ENCODE measurements at regions not wholly inside any gene's neighbourhood (a gene's known extent, or its start where the extent isn't known, plus 50 kb on each side); places are given as distances from the start of the nearest gene placed in this dataset.

DNA sequence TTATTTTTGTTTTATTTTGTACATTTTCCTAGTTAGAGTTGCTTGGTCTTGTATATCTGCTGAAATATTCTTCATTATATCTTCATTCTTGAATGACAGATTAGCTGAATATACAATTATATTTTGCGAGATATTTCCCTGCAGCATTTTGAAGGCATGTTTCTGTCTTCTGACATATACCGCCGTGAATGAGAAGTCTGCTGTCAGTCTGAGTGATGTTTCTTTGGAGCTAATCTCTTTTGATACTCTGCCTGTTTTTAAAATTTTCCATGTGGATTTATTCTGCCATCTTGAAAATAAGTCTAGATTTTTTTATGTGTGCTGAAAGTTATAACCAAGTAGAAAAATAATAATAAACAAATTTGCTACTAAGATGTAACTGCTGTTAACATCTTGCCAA lies 148.5 kb downstream of the MAGEC1 start:
- Histone ChIP-seq H3K27ac (no peak overlapping the region), H3K27me3 (no peaks in the 10 kb centered on the region), H3K4me3 (no peak overlapping the region), H3K36me3 (no peaks in the 10 kb centered on the region), H3K4me1 (no peaks in the 10 kb centered on the region), H3K9me3 (no peaks in the 10 kb centered on the region)
- no peak for ATAC-seq
- no peak for TF ChIP-seq EP300 (IDR thresholded peaks at IDR 0.05)
- TF ChIP-seq, protein P1, sequence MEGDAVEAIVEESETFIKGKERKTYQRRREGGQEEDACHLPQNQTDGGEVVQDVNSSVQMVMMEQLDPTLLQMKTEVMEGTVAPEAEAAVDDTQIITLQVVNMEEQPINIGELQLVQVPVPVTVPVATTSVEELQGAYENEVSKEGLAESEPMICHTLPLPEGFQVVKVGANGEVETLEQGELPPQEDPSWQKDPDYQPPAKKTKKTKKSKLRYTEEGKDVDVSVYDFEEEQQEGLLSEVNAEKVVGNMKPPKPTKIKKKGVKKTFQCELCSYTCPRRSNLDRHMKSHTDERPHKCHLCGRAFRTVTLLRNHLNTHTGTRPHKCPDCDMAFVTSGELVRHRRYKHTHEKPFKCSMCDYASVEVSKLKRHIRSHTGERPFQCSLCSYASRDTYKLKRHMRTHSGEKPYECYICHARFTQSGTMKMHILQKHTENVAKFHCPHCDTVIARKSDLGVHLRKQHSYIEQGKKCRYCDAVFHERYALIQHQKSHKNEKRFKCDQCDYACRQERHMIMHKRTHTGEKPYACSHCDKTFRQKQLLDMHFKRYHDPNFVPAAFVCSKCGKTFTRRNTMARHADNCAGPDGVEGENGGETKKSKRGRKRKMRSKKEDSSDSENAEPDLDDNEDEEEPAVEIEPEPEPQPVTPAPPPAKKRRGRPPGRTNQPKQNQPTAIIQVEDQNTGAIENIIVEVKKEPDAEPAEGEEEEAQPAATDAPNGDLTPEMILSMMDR (IDR thresholded peaks at IDR 0.05), result no peak
- TF ChIP-seq POLR2A (IDR thresholded peaks at IDR 0.05), result no peak
- TF ChIP-seq POLR2AphosphoS5 (IDR thresholded peaks at IDR 0.05), result no peak
- 87 to 92% methylated on average over 3 of the region's 3 CpGs for WGBS, 2 donors (ENCODE audit: low coverage in 1 of 2)

DNA sequence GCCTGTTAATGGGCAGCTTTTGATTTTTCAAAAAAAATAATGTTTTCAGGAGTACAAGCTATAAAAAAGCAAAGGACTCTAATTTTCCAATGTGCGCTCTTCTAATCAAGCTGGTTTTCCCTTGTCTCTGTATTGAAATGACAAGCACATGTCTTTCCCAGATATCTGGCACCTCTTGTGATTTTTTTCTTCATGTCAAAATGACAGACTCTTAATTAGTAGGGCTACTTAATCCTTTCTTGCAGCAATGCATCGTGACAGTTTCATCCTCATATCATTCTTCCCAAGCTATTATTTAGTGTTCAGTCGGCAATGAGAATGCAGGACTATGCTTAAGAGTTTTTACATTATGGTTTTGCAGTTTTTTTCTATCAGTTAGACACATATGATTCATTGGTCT lies 139.5 kb downstream of the MAGEC1 start:
- H3K27me3 ChIP-seq, result no peaks in the 10 kb centered on the region
- no peak overlapping the region for H3K4me3 ChIP-seq
- no peaks in the 10 kb centered on the region for H3K36me3 ChIP-seq
- TF ChIP-seq, protein P1 (IDR thresholded peaks at IDR 0.05), result no peak
- TF ChIP-seq POLR2A (IDR thresholded peaks at IDR 0.05) (no peak), POLR2AphosphoS5 (IDR thresholded peaks at IDR 0.05) (no peak), EP300 (IDR thresholded peaks at IDR 0.05) (no peak)
- H3K4me1 ChIP-seq, result no peaks in the 10 kb centered on the region
- no peaks in the 10 kb centered on the region for H3K9me3 ChIP-seq
- WGBS, 2 donors (ENCODE audit: low coverage in 1 of 2), result 70 to 83% methylated on average over 3 of the region's 3 CpGs
- no peak overlapping the region for H3K27ac ChIP-seq
- ATAC-seq, result no peak

DNA sequence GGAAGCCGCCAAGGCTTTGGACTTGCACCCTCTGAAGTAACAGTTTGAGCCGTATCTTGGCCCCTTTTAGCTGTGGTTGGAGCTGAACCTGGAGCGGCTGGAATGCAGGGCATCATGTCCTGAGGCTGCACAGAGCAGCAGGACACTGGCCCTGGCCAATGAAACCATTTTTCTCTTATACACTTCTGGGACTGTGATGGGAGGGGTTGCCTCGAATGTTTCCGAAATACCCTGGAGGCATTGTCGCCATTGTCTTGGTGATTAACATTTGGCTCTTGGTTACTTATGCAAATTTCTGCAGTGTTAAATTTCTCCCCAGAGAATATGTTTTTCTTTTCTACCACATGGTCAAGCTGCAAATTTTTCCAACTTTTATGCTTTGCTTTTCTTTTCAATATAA lies 137.2 kb downstream of the MAGEC1 start:
- Histone ChIP-seq H3K4me3 (no peak overlapping the region), H3K9me3 (no peaks in the 10 kb centered on the region), H3K27me3 (no peaks in the 10 kb centered on the region), H3K27ac (no peak overlapping the region), H3K36me3 (no peaks in the 10 kb centered on the region), H3K4me1 (no peaks in the 10 kb centered on the region)
- 100% methylated on average over 1 of the region's 6 CpGs; no CpG with 5 or more reads in 1 of the 2 donors for WGBS, 2 donors (ENCODE audit: low coverage in 1 of 2)
- ATAC-seq, result no peak
- TF ChIP-seq, protein P1 (IDR thresholded peaks at IDR 0.05), result no peak

DNA sequence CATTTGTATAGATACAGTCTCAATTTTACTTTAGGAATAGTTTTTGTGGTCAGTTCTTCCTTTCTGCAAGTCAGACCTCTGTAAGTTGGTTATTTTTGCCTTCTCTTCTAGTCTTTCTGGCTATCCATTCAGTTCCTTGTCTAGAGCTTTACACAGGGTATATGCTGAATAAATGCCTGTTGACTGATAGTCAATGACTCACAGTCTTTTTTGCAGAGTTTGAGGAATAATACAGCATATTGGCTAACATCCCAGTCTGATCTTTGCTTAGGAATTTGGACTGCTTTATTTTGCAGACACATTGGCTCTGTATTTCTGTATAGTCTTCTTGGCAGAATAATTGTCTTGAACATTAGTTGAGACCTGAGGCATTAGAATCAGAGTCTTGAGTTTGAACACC lies 132.4 kb downstream of the MAGEC1 start:
- H3K36me3 ChIP-seq, result no peaks in the 10 kb centered on the region

DNA sequence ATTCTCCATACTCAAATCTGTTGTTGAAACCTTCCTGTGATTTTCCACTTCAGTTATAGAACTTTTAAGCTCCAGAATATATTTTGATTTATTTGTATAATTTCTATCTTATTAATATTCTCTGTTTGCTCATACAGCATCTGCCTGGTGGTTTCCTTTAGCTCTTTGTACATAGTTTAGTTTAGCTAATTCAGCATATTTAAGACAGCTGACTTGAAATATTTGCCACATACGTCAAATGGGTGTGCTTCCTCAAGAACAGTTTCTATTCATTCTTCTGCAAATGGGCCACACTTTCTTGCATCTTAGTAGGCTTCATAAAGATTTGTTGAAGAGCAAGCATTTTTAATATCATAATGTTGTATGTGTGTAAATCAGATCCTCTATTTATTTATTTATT lies 101.8 kb downstream of the MAGEC1 start:
- WGBS, 2 donors (ENCODE audit: low coverage in 1 of 2), result 82 to 86% methylated on average over 1 of the region's 1 CpG
- H3K27ac ChIP-seq, result no peak overlapping the region
- no peaks in the 10 kb centered on the region for H3K36me3 ChIP-seq
- no peaks in the 10 kb centered on the region for H3K27me3 ChIP-seq
- no peak for ATAC-seq
- H3K4me3 ChIP-seq, result no peak overlapping the region
- H3K9me3 ChIP-seq, result no peaks in the 10 kb centered on the region
- H3K4me1 ChIP-seq, result no peaks in the 10 kb centered on the region
- no peak for TF ChIP-seq POLR2A (IDR thresholded peaks at IDR 0.05)
- TF ChIP-seq, protein P1 (IDR thresholded peaks at IDR 0.05), result no peak
- no peak for TF ChIP-seq POLR2AphosphoS5 (IDR thresholded peaks at IDR 0.05)
- no peak for TF ChIP-seq EP300 (IDR thresholded peaks at IDR 0.05)

More for the DNA sequence above, 132.4 kb downstream of the MAGEC1 start:
- Histone ChIP-seq H3K4me3 (no peak overlapping the region), H3K4me1 (no peaks in the 10 kb centered on the region), H3K27ac (no peak overlapping the region), H3K27me3 (no peaks in the 10 kb centered on the region), H3K9me3 (no peaks in the 10 kb centered on the region)
- no peak for ATAC-seq
- TF ChIP-seq POLR2A (IDR thresholded peaks at IDR 0.05) (no peak), EP300 (IDR thresholded peaks at IDR 0.05) (no peak), POLR2AphosphoS5 (IDR thresholded peaks at IDR 0.05) (no peak)
- TF ChIP-seq, protein P1 (IDR thresholded peaks at IDR 0.05), result no peak
